NB4 (cell line): ENCODE measurements at regions not wholly inside any gene's neighbourhood (a gene's known extent, or its start where the extent isn't known, plus 50 kb on each side); places are given as distances from the start of the nearest gene placed in this dataset.

Experiments used
- DNase-seq: peaks from one replicate; pipeline ENCODE4 v3.0.0; 2010; ENCODE audit warnings: low read depth
- H3K4me3 ChIP-seq: one replicate; pipeline ENCODE4 v1.5.1; 2011; ENCODE audit warnings: mild to moderate bottlenecking, low read depth, low read length, moderate library complexity
- CTCF ChIP-seq: IDR thresholded peaks from one replicate; pipeline ENCODE4 v1.5.1; 2012; ENCODE audit warnings: low read depth, low read length
- MAX ChIP-seq: IDR thresholded peaks from 2 replicates; pipeline ENCODE4 v1.6.1; 2011; ENCODE audit warnings: low read depth, low read length
- MYC ChIP-seq: IDR thresholded peaks from 2 replicates; pipeline ENCODE4 v1.6.1; 2011; ENCODE audit warnings: low read depth, low read length
- POLR2A ChIP-seq: IDR thresholded peaks from 2 replicates; pipeline ENCODE4 v1.6.1; 2011; ENCODE audit warnings: mild to moderate bottlenecking; ENCODE audit not compliant: insufficient read length; ENCODE audit errors: extremely low read depth

GRCh38 chr7:109821156-109821555 lies 1251.5 kb downstream of the DNAJB9 start:
- TF ChIP-seq MAX (no peak), CTCF (no peak), POLR2A (no peak), MYC (no peak)
- H3K4me3 ChIP-seq = no peak overlapping the region
- no peak for DNase-seq

GRCh38 chr7:109834851-109835250 lies 1256.1 kb upstream of the LRRN3 start:
- H3K4me3 ChIP-seq = no peak overlapping the region
- no peak for DNase-seq
- TF ChIP-seq POLR2A (no peak), MYC (no peak), MAX (no peak), CTCF (no peak)

- no peak for TF ChIP-seq CTCF
- TF ChIP-seq MYC = no peak
- TF ChIP-seq MAX = no peak
- TF ChIP-seq POLR2A = no peak
- no peak overlapping the region for H3K4me3 ChIP-seq
- no peak for DNase-seq
Measured at GRCh38 chr7:109835577-109835976, 1255.3 kb upstream of the LRRN3 start.

GRCh38 chr7:109836016-109836415 lies 1254.9 kb upstream of the LRRN3 start:
- no peak for TF ChIP-seq POLR2A
- TF ChIP-seq CTCF = no peak
- no peak for TF ChIP-seq MAX
- no peak overlapping the region for H3K4me3 ChIP-seq
- DNase-seq = no peak

GRCh38 chr7:109842386-109842785 lies 1248.5 kb upstream of the LRRN3 start:
- TF ChIP-seq MAX (no peak), CTCF (no peak), POLR2A (no peak), MYC (no peak)
- no peak for DNase-seq
- H3K4me3 ChIP-seq = no peak overlapping the region

GRCh38 chr7:109844362-109844761 lies 1246.6 kb upstream of the LRRN3 start:
- TF ChIP-seq MYC (no peak), CTCF (peak; percentile 21)
- no peak overlapping the region for H3K4me3 ChIP-seq
- peak; percentile 23 for DNase-seq
